OCI-LY7 (cell line): ENCODE measurements at regions not wholly inside any gene's neighbourhood (a gene's known extent, or its start where the extent isn't known, plus 50 kb on each side); places are given as distances from the start of the nearest gene placed in this dataset.

Experiments
- CTCF ChIP-seq: fragments of 200-600 bp; sonication (generic); conservative IDR thresholded peaks from 2 replicates; pipeline ENCODE4 v1.5.1; 2014; ENCODE audit warnings: mild to moderate bottlenecking, antibody characterized with exemption, low read length, moderate library complexity, mixed read lengths
- EZH2phosphoT487 ChIP-seq: fragments of 200-600 bp; sonication (generic); IDR thresholded peaks from 2 replicates; pipeline ENCODE4 v1.6.1; 2018; ENCODE audit warnings: low read depth, borderline replicate concordance, mild to moderate bottlenecking, mixed run types, antibody characterized with exemption, low read length, moderate library complexity, mixed read lengths

- TF ChIP-seq CTCF (no peak), EZH2phosphoT487 (no peak)
Observed at GRCh38 chr13:53266757-53267156, 238.1 kb downstream of the OLFM4 start.
